Effector memory CD4-positive, alpha-beta T cell (primary cell): ENCODE measurements at regions not wholly inside any gene's neighbourhood (a gene's known extent, or its start where the extent isn't known, plus 50 kb on each side); places are given as distances from the start of the nearest gene placed in this dataset.
A peak's percentile ranks its signal among the peaks of the same experiment; 100 is the strongest.

ENCODE experiments used
- DNase-seq, 3 donors: peaks; one replicate each; pipeline ENCODE4 v3.0.0-alpha.2; 2020
- H3K27ac ChIP-seq: 2 replicates; pipeline ENCODE4 v1.7.0; 2013; ENCODE audit warnings: mild to moderate bottlenecking, low read length, moderate library complexity; ENCODE audit not compliant: insufficient read depth, poor library complexity, severe bottlenecking
- H3K27me3 ChIP-seq: replicated peaks from 2 replicates; pipeline ENCODE4 v1.7.0; 2013; ENCODE audit warnings: mild to moderate bottlenecking, low read length; ENCODE audit not compliant: insufficient read depth, control insufficient read depth, poor library complexity, severe bottlenecking
- H3K36me3 ChIP-seq: 2 replicates; pipeline ENCODE4 v1.7.0; 2013; ENCODE audit warnings: mild to moderate bottlenecking, low read length, moderate library complexity; ENCODE audit not compliant: control insufficient read depth, insufficient read depth
- H3K4me1 ChIP-seq: 2 replicates; pipeline ENCODE4 v1.7.0; 2013; ENCODE audit warnings: low read length, mild to moderate bottlenecking; ENCODE audit not compliant: control insufficient read depth, insufficient read depth, poor library complexity, severe bottlenecking
- H3K4me3 ChIP-seq: 2 replicates; pipeline ENCODE4 v1.7.0; 2013; ENCODE audit warnings: low read length, low read depth, mild to moderate bottlenecking; ENCODE audit not compliant: insufficient read depth, poor library complexity, severe bottlenecking
- H3K9me3 ChIP-seq: 2 replicates; pipeline ENCODE4 v1.7.0; 2013; ENCODE audit warnings: mild to moderate bottlenecking, low read length, moderate library complexity; ENCODE audit not compliant: control insufficient read depth

DNA sequence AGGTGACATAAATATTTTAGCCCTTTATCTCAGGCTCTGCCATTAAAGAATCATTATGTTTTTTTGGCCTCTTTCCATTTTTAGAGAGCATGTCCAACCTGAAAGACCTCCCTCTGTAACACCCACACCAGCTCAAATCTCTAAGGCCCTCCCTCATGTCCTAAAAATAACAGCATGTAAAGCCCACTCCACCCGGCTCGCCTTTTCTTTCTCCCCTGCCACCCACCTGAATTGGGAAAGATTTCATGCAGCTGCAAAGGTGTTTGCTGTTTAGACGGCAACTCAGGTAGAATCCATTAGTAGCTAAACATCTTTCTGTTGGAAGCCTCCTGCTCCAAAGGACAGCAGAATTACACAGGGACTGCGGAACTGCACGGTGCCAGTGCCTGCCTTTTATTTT, 79.9 kb downstream of the DMRTA2 start:
- Histone ChIP-seq H3K4me3 (no peak overlapping the region), H3K36me3 (no peaks in the 10 kb centered on the region), H3K4me1 (no peaks in the 10 kb centered on the region), H3K9me3 (no peaks in the 10 kb centered on the region), H3K27me3 (peaks cover 4% of the 10 kb centered on the region), H3K27ac (no peak overlapping the region)
- DNase-seq = no peak

DNA sequence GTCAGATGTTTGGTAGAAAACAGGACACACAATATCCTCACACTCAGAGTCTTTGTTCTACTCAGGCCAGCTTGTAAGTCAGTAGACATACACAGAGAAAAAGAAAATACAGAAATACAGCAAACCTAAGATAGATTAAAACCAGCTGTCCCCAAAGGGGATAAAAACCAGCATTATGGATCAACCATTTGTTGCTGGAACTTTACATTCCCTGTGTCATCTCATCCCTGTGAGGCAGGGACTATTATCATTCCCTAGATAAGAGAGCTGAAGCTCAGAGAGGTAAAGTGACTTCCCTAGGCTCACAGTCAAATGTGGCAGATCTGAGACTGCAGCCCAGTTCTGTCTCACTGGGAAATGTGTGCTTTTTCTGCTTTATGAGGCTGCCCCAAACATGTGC, 80.7 kb downstream of the DMRTA2 start:
- H3K4me1 ChIP-seq = no peaks in the 10 kb centered on the region
- peaks cover 4% of the 10 kb centered on the region for H3K27me3 ChIP-seq
- no peak overlapping the region for H3K27ac ChIP-seq
- DNase-seq = no peak
- H3K4me3 ChIP-seq = no peak overlapping the region
- no peaks in the 10 kb centered on the region for H3K9me3 ChIP-seq
- H3K36me3 ChIP-seq = no peaks in the 10 kb centered on the region

DNA sequence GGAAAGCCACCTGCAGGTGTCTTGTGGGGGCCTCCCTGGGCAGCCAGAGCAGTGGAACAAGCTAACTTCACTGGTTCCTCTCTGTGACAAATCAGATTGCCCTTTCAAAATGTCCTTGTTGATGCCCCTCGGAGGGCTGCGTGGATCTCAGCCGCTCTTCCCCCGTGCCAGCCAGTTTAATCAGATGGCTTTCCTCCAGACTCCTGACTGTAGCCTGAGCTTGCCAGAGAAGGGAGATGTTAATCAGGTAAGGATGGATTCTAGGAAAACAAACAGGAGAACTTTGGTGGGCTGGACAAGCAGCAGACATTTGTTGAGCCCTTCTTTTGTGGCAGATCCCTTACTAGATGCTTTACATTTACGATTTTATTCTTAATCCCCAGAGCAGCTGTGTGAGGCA, 88.2 kb downstream of the DMRTA2 start:
- H3K36me3 ChIP-seq = no peaks in the 10 kb centered on the region
- H3K4me3 ChIP-seq = no peak overlapping the region
- no peaks in the 10 kb centered on the region for H3K9me3 ChIP-seq
- no peaks in the 10 kb centered on the region for H3K27me3 ChIP-seq
- no peak overlapping the region for H3K27ac ChIP-seq
- H3K4me1 ChIP-seq = peaks cover 11% of the 10 kb centered on the region
- no peak for DNase-seq

DNA sequence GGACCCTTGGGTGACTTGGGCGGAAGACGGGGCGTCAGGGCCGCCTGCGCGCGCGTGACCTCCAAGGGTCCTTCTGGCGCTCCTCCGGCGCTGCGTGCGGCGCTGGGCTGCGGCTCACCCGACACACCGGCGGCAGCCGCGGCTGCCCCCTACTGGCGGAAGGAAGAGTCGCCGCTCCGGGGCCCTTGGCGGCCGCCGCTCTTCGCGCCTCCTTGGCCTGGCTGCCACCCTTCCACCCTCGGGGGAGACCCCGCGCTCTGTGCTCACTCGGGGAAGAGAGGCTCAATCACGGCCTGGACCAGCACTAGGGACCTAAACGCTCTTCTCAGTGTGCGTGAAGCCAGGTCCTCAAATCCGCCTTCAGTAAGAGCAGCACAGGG, 89.7 kb downstream of the DMRTA2 start:
- DNase-seq = peak in 1 of 3 donors; percentile 15
- peaks cover 11% of the 10 kb centered on the region for H3K4me1 ChIP-seq
- H3K9me3 ChIP-seq = no peaks in the 10 kb centered on the region
- peak overlapping the region; percentile 49 for H3K4me3 ChIP-seq
- H3K36me3 ChIP-seq = no peaks in the 10 kb centered on the region
- no peaks in the 10 kb centered on the region for H3K27me3 ChIP-seq
- no peak overlapping the region for H3K27ac ChIP-seq

GRCh38 chr1:50332941-50333594, 90.2 kb downstream of the DMRTA2 start:
- no peaks in the 10 kb centered on the region for H3K9me3 ChIP-seq
- no peaks in the 10 kb centered on the region for H3K27me3 ChIP-seq
- DNase-seq = no peak
- H3K4me1 ChIP-seq = peaks cover 11% of the 10 kb centered on the region
- H3K36me3 ChIP-seq = no peaks in the 10 kb centered on the region
- no peak overlapping the region for H3K27ac ChIP-seq
- H3K4me3 ChIP-seq = peak overlapping the region; percentile 49

GRCh38 chr1:50329332-50329932, 93.8 kb downstream of the DMRTA2 start:
- H3K4me1 ChIP-seq = peaks cover 11% of the 10 kb centered on the region
- H3K9me3 ChIP-seq = no peaks in the 10 kb centered on the region
- no peak for DNase-seq
- no peak overlapping the region for H3K4me3 ChIP-seq
- H3K36me3 ChIP-seq = no peaks in the 10 kb centered on the region
- H3K27me3 ChIP-seq = no peaks in the 10 kb centered on the region
- H3K27ac ChIP-seq = no peak overlapping the region

DNA sequence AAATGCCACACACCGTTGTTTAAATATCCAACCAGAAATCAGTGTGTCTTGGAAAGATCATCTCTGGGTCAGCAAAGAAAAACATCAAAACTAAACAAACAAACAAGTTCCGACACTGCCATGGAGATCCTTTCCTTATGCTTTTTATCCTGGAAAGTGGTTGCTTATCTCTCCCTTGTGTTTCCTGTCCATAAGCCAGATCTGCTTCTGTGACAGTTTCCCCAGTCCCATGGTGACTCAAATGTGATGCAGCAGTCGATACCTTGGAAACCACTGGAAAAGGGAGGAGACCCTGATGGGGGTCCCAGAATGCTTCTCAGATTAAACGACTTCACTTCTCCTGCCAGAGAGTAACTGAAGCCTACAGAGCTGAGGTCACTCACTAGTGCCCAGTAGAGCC, 94.7 kb downstream of the DMRTA2 start:
- Histone ChIP-seq H3K9me3 (no peaks in the 10 kb centered on the region), H3K27me3 (no peaks in the 10 kb centered on the region), H3K36me3 (no peaks in the 10 kb centered on the region), H3K4me3 (no peak overlapping the region), H3K4me1 (peaks cover 8% of the 10 kb centered on the region), H3K27ac (no peak overlapping the region)
- no peak for DNase-seq

GRCh38 chr1:50326026-50326425, 97.2 kb downstream of the DMRTA2 start:
- Histone ChIP-seq H3K4me1 (no peaks in the 10 kb centered on the region), H3K36me3 (no peaks in the 10 kb centered on the region), H3K27ac (no peak overlapping the region), H3K4me3 (no peak overlapping the region), H3K9me3 (no peaks in the 10 kb centered on the region), H3K27me3 (no peaks in the 10 kb centered on the region)
- no peak for DNase-seq

- DNase-seq = no peak
- H3K9me3 ChIP-seq = no peaks in the 10 kb centered on the region
- H3K27ac ChIP-seq = no peak overlapping the region
- no peaks in the 10 kb centered on the region for H3K4me1 ChIP-seq
- no peaks in the 10 kb centered on the region for H3K27me3 ChIP-seq
- no peak overlapping the region for H3K4me3 ChIP-seq
- H3K36me3 ChIP-seq = no peaks in the 10 kb centered on the region
Observed at GRCh38 chr1:50322579-50322978, 100.7 kb downstream of the DMRTA2 start.

GRCh38 chr1:50318428-50318827, 104.8 kb downstream of the DMRTA2 start:
- H3K27me3 ChIP-seq = no peaks in the 10 kb centered on the region
- no peaks in the 10 kb centered on the region for H3K4me1 ChIP-seq
- H3K36me3 ChIP-seq = no peaks in the 10 kb centered on the region
- no peak for DNase-seq
- no peaks in the 10 kb centered on the region for H3K9me3 ChIP-seq
- no peak overlapping the region for H3K27ac ChIP-seq
- H3K4me3 ChIP-seq = no peak overlapping the region
